Progenitor cell of endocrine pancreas (in vitro differentiated cells): ENCODE measurements at regions not wholly inside any gene's neighbourhood (a gene's known extent, or its start where the extent isn't known, plus 50 kb on each side); places are given as distances from the start of the nearest gene placed in this dataset.

ENCODE experiments used
- DNase-seq: peaks from one replicate; pipeline ENCODE4 v3.0.0; 2021; ENCODE audit warnings: low spot score; ENCODE audit not compliant: unreplicated experiment
- H3K27ac Mint-ChIP-seq: 2 replicates; pipeline ENCODE4 v1.8.0; 2021; ENCODE audit warnings: mild to moderate bottlenecking, moderate library complexity, mixed read lengths
- H3K27me3 Mint-ChIP-seq: 2 replicates; pipeline ENCODE4 v1.8.0; 2021; ENCODE audit warnings: mixed read lengths
- H3K36me3 Mint-ChIP-seq: 2 replicates; pipeline ENCODE4 v1.8.0; 2022; ENCODE audit warnings: mixed read lengths; ENCODE audit not compliant: insufficient read depth
- H3K4me1 Mint-ChIP-seq: 2 replicates; pipeline ENCODE4 v1.8.0; 2021; ENCODE audit warnings: low read depth, mixed read lengths
- H3K4me3 Mint-ChIP-seq: 2 replicates; pipeline ENCODE4 v1.8.0; 2021; ENCODE audit warnings: low read depth, mild to moderate bottlenecking, moderate library complexity, mixed read lengths
- H3K9me3 Mint-ChIP-seq: 2 replicates; pipeline ENCODE4 v1.8.0; 2021; ENCODE audit warnings: low read depth, mixed read lengths
- CTCF ChIP-seq: fragments of 200-600 bp; sonication (generic); IDR thresholded peaks from one replicate; pipeline ENCODE4 v1.5.0; 2021; ENCODE audit warnings: antibody characterized with exemption, mild to moderate bottlenecking; ENCODE audit not compliant: unreplicated experiment

GRCh38 chr21:20396798-20397197 is 601.4 kb upstream of the NCAM2 start:
- Mint-ChIP-seq H3K27me3 (no peaks in the 10 kb centered on the region), H3K4me3 (no peak overlapping the region), H3K27ac (no peak overlapping the region), H3K9me3 (no peaks in the 10 kb centered on the region), H3K4me1 (no peaks in the 10 kb centered on the region), H3K36me3 (no peaks in the 10 kb centered on the region)
- no peak for DNase-seq
- no peak for TF ChIP-seq CTCF

- TF ChIP-seq CTCF: no peak
- DNase-seq: no peak
Observed at GRCh38 chr21:20404915-20405314, 593.3 kb upstream of the NCAM2 start.

GRCh38 chr21:20418353-20418752 is 579.9 kb upstream of the NCAM2 start:
- Mint-ChIP-seq H3K4me1 (peaks cover 7% of the 10 kb centered on the region), H3K4me3 (no peak overlapping the region), H3K36me3 (no peaks in the 10 kb centered on the region), H3K9me3 (peaks cover 13% of the 10 kb centered on the region), H3K27ac (no peak overlapping the region), H3K27me3 (no peaks in the 10 kb centered on the region)
- no peak for TF ChIP-seq CTCF
- no peak for DNase-seq

More at GRCh38 chr21:20404915-20405314, 593.3 kb upstream of the NCAM2 start:
- H3K9me3 Mint-ChIP-seq: peaks cover 3% of the 10 kb centered on the region
- H3K4me1 Mint-ChIP-seq: no peaks in the 10 kb centered on the region
- H3K27me3 Mint-ChIP-seq: no peaks in the 10 kb centered on the region
- no peak overlapping the region for H3K27ac Mint-ChIP-seq
- no peak overlapping the region for H3K4me3 Mint-ChIP-seq
- no peaks in the 10 kb centered on the region for H3K36me3 Mint-ChIP-seq

GRCh38 chr21:20419772-20420171 is 578.4 kb upstream of the NCAM2 start:
- DNase-seq: no peak
- Mint-ChIP-seq H3K9me3 (peaks cover 13% of the 10 kb centered on the region), H3K4me1 (peaks cover 5% of the 10 kb centered on the region), H3K27ac (no peak overlapping the region), H3K4me3 (no peak overlapping the region), H3K27me3 (no peaks in the 10 kb centered on the region), H3K36me3 (no peaks in the 10 kb centered on the region)
- TF ChIP-seq CTCF: no peak

GRCh38 chr21:20424943-20425342 is 573.3 kb upstream of the NCAM2 start:
- Mint-ChIP-seq H3K36me3 (no peaks in the 10 kb centered on the region), H3K9me3 (peaks cover 8% of the 10 kb centered on the region), H3K27ac (no peak overlapping the region), H3K4me1 (no peaks in the 10 kb centered on the region), H3K27me3 (no peaks in the 10 kb centered on the region), H3K4me3 (no peak overlapping the region)
- no peak for TF ChIP-seq CTCF
- DNase-seq: no peak
